IPS-18a (cell line): ENCODE measurements at regions not wholly inside any gene's neighbourhood (a gene's known extent, or its start where the extent isn't known, plus 50 kb on each side); places are given as distances from the start of the nearest gene placed in this dataset.

Experiments used
- H3K27ac ChIP-seq: one replicate; pipeline ENCODE4 v1.5.1; 2013; ENCODE audit warnings: low read length
- H3K27me3 ChIP-seq: one replicate; pipeline ENCODE4 v1.6.1; 2013; ENCODE audit warnings: mild to moderate bottlenecking, low read length; ENCODE audit not compliant: control insufficient read depth, insufficient read depth
- H3K36me3 ChIP-seq: one replicate; pipeline ENCODE4 v1.6.1; 2013; ENCODE audit warnings: low read depth, low read length; ENCODE audit not compliant: control insufficient read depth
- H3K4me1 ChIP-seq: one replicate; pipeline ENCODE4 v1.6.1; 2013; ENCODE audit warnings: low read depth, low read length; ENCODE audit not compliant: control insufficient read depth
- H3K4me3 ChIP-seq: one replicate; pipeline ENCODE4 v1.5.1; 2013; ENCODE audit warnings: low read length
- H3K9ac ChIP-seq: one replicate; pipeline ENCODE4 v1.6.1; 2013; ENCODE audit warnings: mild to moderate bottlenecking, low read length, moderate library complexity
- H3K9me3 ChIP-seq: one replicate; pipeline ENCODE4 v1.6.1; 2013; ENCODE audit warnings: low read depth, low read length; ENCODE audit not compliant: control insufficient read depth

GRCh38 chr3:69524816-69525215, 138.9 kb upstream of the FRMD4B start:
- Histone ChIP-seq H3K27me3 (no peaks in the 10 kb centered on the region), H3K4me3 (no peak overlapping the region), H3K9ac (no peak overlapping the region), H3K27ac (no peak overlapping the region), H3K9me3 (no peaks in the 10 kb centered on the region), H3K36me3 (no peaks in the 10 kb centered on the region), H3K4me1 (no peaks in the 10 kb centered on the region)

- Histone ChIP-seq H3K27ac (no peak overlapping the region), H3K4me1 (no peaks in the 10 kb centered on the region)
These were observed 135.4 kb upstream of the FRMD4B start for GRCh38 chr3:69521286-69521685.

GRCh38 chr3:69511361-69511760, 125.5 kb upstream of the FRMD4B start:
- Histone ChIP-seq H3K9ac (no peak overlapping the region), H3K4me3 (no peak overlapping the region), H3K27ac (no peak overlapping the region), H3K4me1 (no peaks in the 10 kb centered on the region), H3K36me3 (no peaks in the 10 kb centered on the region), H3K9me3 (no peaks in the 10 kb centered on the region), H3K27me3 (no peaks in the 10 kb centered on the region)

More at GRCh38 chr3:69521286-69521685, 135.4 kb upstream of the FRMD4B start:
- Histone ChIP-seq H3K9ac (no peak overlapping the region), H3K36me3 (no peaks in the 10 kb centered on the region), H3K4me3 (no peak overlapping the region), H3K27me3 (no peaks in the 10 kb centered on the region), H3K9me3 (no peaks in the 10 kb centered on the region)

GRCh38 chr3:69510481-69511030, 124.7 kb upstream of the FRMD4B start:
- no peaks in the 10 kb centered on the region for H3K9me3 ChIP-seq
- H3K27me3 ChIP-seq, result no peaks in the 10 kb centered on the region
- H3K4me3 ChIP-seq, result no peak overlapping the region
- no peak overlapping the region for H3K27ac ChIP-seq
- peaks cover 1% of the 10 kb centered on the region for H3K4me1 ChIP-seq
- H3K9ac ChIP-seq, result no peak overlapping the region
- H3K36me3 ChIP-seq, result no peaks in the 10 kb centered on the region

GRCh38 chr3:69509288-69509687, 123.4 kb upstream of the FRMD4B start:
- Histone ChIP-seq H3K27ac (no peak overlapping the region), H3K4me1 (peaks cover 4% of the 10 kb centered on the region), H3K9ac (no peak overlapping the region), H3K9me3 (no peaks in the 10 kb centered on the region), H3K4me3 (no peak overlapping the region), H3K27me3 (no peaks in the 10 kb centered on the region), H3K36me3 (no peaks in the 10 kb centered on the region)

GRCh38 chr3:69505770-69506407, 120.0 kb upstream of the FRMD4B start:
- Histone ChIP-seq H3K27ac (no peak overlapping the region), H3K4me1 (peaks cover 4% of the 10 kb centered on the region), H3K27me3 (no peaks in the 10 kb centered on the region), H3K36me3 (no peaks in the 10 kb centered on the region), H3K4me3 (no peak overlapping the region), H3K9ac (no peak overlapping the region), H3K9me3 (no peaks in the 10 kb centered on the region)

- H3K9ac ChIP-seq, result no peak overlapping the region
- no peak overlapping the region for H3K27ac ChIP-seq
- H3K4me1 ChIP-seq, result peaks cover 4% of the 10 kb centered on the region
- no peaks in the 10 kb centered on the region for H3K27me3 ChIP-seq
- H3K36me3 ChIP-seq, result no peaks in the 10 kb centered on the region
- H3K9me3 ChIP-seq, result no peaks in the 10 kb centered on the region
- no peak overlapping the region for H3K4me3 ChIP-seq
These were observed 118.3 kb upstream of the FRMD4B start for GRCh38 chr3:69504232-69504631.

- H3K4me3 ChIP-seq, result no peak overlapping the region
- no peaks in the 10 kb centered on the region for H3K36me3 ChIP-seq
- no peaks in the 10 kb centered on the region for H3K27me3 ChIP-seq
- H3K27ac ChIP-seq, result no peak overlapping the region
- no peaks in the 10 kb centered on the region for H3K9me3 ChIP-seq
- H3K4me1 ChIP-seq, result peaks cover 3% of the 10 kb centered on the region
- no peak overlapping the region for H3K9ac ChIP-seq
These were observed 114.7 kb upstream of the FRMD4B start for GRCh38 chr3:69500604-69501003.

GRCh38 chr3:69499899-69500421, 114.1 kb upstream of the FRMD4B start:
- H3K9ac ChIP-seq, result no peak overlapping the region
- no peaks in the 10 kb centered on the region for H3K4me1 ChIP-seq
- no peaks in the 10 kb centered on the region for H3K9me3 ChIP-seq
- H3K4me3 ChIP-seq, result no peak overlapping the region
- H3K27ac ChIP-seq, result no peak overlapping the region
- no peaks in the 10 kb centered on the region for H3K27me3 ChIP-seq
- H3K36me3 ChIP-seq, result no peaks in the 10 kb centered on the region

- H3K9me3 ChIP-seq, result no peaks in the 10 kb centered on the region
- no peak overlapping the region for H3K9ac ChIP-seq
- no peaks in the 10 kb centered on the region for H3K27me3 ChIP-seq
- H3K4me3 ChIP-seq, result no peak overlapping the region
- no peaks in the 10 kb centered on the region for H3K36me3 ChIP-seq
- H3K27ac ChIP-seq, result no peak overlapping the region
- H3K4me1 ChIP-seq, result no peaks in the 10 kb centered on the region
These were observed 113.5 kb upstream of the FRMD4B start for GRCh38 chr3:69499422-69499821.

GRCh38 chr3:69496856-69497255, 111.0 kb upstream of the FRMD4B start:
- Histone ChIP-seq H3K27me3 (no peaks in the 10 kb centered on the region), H3K36me3 (no peaks in the 10 kb centered on the region), H3K27ac (no peak overlapping the region), H3K4me3 (no peak overlapping the region), H3K9ac (no peak overlapping the region), H3K4me1 (no peaks in the 10 kb centered on the region), H3K9me3 (no peaks in the 10 kb centered on the region)

GRCh38 chr3:69494185-69494584, 108.3 kb upstream of the FRMD4B start:
- H3K4me1 ChIP-seq, result peaks cover 7% of the 10 kb centered on the region
- H3K4me3 ChIP-seq, result no peak overlapping the region
- H3K9ac ChIP-seq, result no peak overlapping the region
- H3K27ac ChIP-seq, result no peak overlapping the region
- H3K9me3 ChIP-seq, result no peaks in the 10 kb centered on the region
- no peaks in the 10 kb centered on the region for H3K27me3 ChIP-seq
- H3K36me3 ChIP-seq, result no peaks in the 10 kb centered on the region
